Muscle layer of duodenum (tissue), 2 donors: ENCODE measurements at regions not wholly inside any gene's neighbourhood (a gene's known extent, or its start where the extent isn't known, plus 50 kb on each side); places are given as distances from the start of the nearest gene placed in this dataset.

Experiments used
- H3K27ac ChIP-seq: one replicate; pipeline ENCODE4 v1.7.0; 2013; ENCODE audit warnings: mild to moderate bottlenecking, low read length
- H3K27me3 ChIP-seq: one replicate; pipeline ENCODE4 v1.7.0; 2013; ENCODE audit warnings: low read depth, mild to moderate bottlenecking, control low read depth, low read length
- H3K36me3 ChIP-seq, 2 donors: one replicate each; pipeline ENCODE4 v1.7.0; 2013; ENCODE audit warnings: low read length in 2 of 2, control low read depth in 1 of 2, mild to moderate bottlenecking in 1 of 2; ENCODE audit not compliant: insufficient read depth in 2 of 2, control insufficient read depth in 1 of 2
- H3K4me1 ChIP-seq, 2 donors: one replicate each; pipeline ENCODE4 v1.7.0; 2013; ENCODE audit warnings: low read length in 2 of 2, mild to moderate bottlenecking in 2 of 2, control low read depth in 1 of 2, moderate library complexity in 1 of 2; ENCODE audit not compliant: insufficient read depth in 2 of 2, control insufficient read depth in 1 of 2
- H3K4me3 ChIP-seq, 2 donors: one replicate each; pipeline ENCODE4 v1.7.0; 2013; ENCODE audit warnings: low read length in 2 of 2, low read depth in 1 of 2, mild to moderate bottlenecking in 1 of 2
- H3K9me3 ChIP-seq, 2 donors: one replicate each; pipeline ENCODE4 v1.7.0; 2013; ENCODE audit warnings: low read length in 2 of 2, control low read depth in 1 of 2, mild to moderate bottlenecking in 1 of 2; ENCODE audit not compliant: control insufficient read depth in 1 of 2
- donor health status: healthy.

DNA sequence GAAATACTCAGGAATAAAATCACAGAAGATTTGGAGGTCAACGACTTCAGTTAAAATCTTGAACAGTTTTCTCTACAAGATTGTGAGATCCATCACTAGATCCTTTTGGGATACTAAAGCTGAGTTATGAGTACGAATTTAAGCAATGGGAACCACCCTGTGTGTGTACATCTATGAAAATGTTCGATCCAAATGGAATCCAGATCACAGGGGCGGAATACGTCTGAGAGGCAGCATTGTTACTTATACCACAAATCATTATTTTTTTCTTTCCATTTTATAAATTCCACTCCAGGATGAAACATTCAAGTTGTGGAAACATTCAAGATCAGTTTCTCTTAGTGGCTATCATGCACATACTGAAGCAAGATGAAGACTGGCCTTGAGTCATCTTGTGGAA lies 239.3 kb upstream of the PAPPA start:
- no peaks in the 10 kb centered on the region for H3K9me3 ChIP-seq
- H3K27me3 ChIP-seq = no peaks in the 10 kb centered on the region

DNA sequence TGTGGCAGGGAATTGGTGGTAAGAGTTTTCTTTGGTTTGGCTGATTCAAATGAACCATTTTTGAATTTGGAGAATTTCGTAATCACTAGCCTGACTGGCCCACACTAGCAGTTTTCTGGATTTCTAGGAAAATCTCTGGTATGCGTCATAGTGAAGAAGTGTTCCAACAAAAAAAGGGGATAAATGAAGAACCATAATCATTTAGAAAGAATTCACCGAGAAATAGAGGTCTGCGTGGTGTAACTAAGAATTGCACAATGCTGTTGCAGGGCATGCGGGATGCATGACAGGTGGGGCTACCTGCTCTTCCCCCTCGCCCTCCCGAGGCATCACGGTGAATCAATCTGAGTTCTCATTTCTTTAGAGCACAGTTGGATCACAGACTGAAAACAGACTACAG lies 232.3 kb upstream of the PAPPA start:
- no peak overlapping the region for H3K4me3 ChIP-seq
- no peaks in the 10 kb centered on the region for H3K9me3 ChIP-seq
- H3K36me3 ChIP-seq = no peaks in the 10 kb centered on the region
- H3K4me1 ChIP-seq = peaks cover 0 to 7% of the 10 kb centered on the region in 2 donors
- no peaks in the 10 kb centered on the region for H3K27me3 ChIP-seq
- H3K27ac ChIP-seq = no peak overlapping the region

More for the DNA sequence above, 239.3 kb upstream of the PAPPA start:
- Histone ChIP-seq H3K36me3 (no peaks in the 10 kb centered on the region), H3K4me1 (no peaks in the 10 kb centered on the region), H3K4me3 (no peak overlapping the region), H3K27ac (no peak overlapping the region)

DNA sequence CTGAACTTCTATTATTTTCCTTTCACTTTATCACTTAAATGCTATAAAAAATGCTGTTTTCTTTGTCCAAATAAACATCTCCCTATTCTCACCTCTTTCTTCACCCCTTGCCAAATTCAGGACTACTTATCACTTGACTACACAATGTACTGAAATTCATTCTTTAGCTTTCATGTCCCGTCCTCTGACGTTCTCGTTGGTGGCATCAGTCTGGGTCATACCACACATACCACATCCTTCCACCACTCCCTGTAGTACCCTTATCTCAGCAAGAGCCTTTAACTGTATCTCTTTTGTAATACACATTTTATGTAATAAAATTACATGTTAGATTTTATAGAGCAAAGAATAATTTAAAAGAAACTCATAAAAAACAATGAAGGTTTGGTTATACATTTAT lies 231.1 kb upstream of the PAPPA start:
- Histone ChIP-seq H3K27me3 (no peaks in the 10 kb centered on the region), H3K27ac (no peak overlapping the region), H3K4me1 (peaks cover 0 to 7% of the 10 kb centered on the region in 2 donors), H3K36me3 (no peaks in the 10 kb centered on the region), H3K9me3 (no peaks in the 10 kb centered on the region), H3K4me3 (no peak overlapping the region)

DNA sequence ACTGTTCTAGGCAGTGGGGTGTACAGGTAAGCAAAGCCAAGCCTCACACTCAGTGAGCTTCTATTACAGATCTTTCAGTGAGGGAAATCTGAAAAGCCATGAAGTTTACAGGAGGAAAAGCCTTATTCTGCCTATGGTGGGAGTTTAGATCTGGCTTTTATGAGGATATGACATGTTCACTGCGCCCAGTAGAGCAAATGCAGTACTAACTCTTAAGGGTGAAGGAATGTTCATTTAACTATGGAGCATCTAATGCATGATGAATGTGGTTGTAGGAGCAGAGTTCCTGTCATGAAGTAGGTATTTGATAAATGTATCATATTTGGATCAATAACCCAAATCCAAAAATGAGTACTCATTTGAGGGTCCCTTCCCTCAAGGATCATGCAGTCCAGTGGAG lies 230.2 kb upstream of the PAPPA start:
- Histone ChIP-seq H3K4me1 (peaks cover 0 to 7% of the 10 kb centered on the region in 2 donors), H3K9me3 (no peaks in the 10 kb centered on the region), H3K36me3 (no peaks in the 10 kb centered on the region), H3K27ac (no peak overlapping the region), H3K27me3 (no peaks in the 10 kb centered on the region), H3K4me3 (no peak overlapping the region)

DNA sequence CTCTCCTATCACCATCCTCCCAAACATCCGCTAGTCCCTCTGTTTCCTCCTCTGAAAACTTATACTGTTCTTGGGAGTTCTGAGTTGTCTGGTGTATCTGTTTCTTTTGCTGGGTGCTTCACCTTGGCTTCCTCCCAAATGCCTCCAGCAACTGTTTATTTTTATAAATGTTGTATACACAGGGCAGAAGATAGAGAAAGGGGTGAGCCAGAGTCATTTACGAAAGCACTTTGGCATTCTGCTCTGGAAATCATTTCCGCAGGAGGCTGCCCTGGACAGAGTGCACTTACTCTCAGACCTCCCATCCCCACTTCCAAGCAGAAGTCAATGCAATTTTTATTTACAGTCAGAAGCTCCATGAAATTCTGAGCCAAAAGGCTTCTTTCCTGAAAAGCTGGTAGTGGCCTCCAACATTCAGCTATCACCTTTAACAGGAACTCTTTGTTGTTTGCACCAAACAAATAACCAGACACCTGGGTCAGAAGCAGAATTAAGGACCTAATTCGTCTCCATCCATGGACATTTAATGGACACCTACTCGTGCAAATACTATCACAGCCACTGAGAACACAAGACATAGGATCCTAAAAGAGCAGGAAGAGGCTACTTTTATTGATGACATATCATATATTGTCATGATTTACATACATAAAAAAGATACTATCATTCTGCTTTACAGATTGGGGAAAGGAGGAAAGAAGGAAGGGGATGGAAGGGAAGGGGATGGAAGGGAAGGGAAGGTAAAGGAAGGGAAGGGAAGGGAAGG lies 229.5 kb upstream of the PAPPA start:
- Histone ChIP-seq H3K4me1 (peaks cover 0 to 7% of the 10 kb centered on the region in 2 donors), H3K9me3 (no peaks in the 10 kb centered on the region), H3K36me3 (no peaks in the 10 kb centered on the region), H3K4me3 (no peak overlapping the region), H3K27ac (peak overlapping the region; percentile 37), H3K27me3 (no peaks in the 10 kb centered on the region)

DNA sequence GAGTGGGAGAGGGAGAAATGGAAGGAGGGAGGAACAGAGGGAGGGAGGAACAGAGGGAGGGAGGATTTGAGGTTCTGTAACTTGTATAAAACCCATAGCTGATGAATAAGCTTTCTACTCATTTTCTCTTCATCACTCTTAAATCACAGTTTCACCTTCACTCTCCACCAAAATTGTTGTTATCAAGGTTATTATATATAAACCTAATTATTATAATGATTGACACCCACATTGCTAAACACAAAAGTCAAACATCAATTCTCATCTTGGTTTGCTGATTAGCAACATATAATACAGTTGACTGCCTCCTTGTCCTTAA lies 229.0 kb upstream of the PAPPA start:
- H3K27ac ChIP-seq = peak overlapping the region; percentile 37
- no peaks in the 10 kb centered on the region for H3K36me3 ChIP-seq
- no peaks in the 10 kb centered on the region for H3K27me3 ChIP-seq
- no peak overlapping the region for H3K4me3 ChIP-seq
- peaks cover 0 to 7% of the 10 kb centered on the region in 2 donors for H3K4me1 ChIP-seq
- H3K9me3 ChIP-seq = no peaks in the 10 kb centered on the region

DNA sequence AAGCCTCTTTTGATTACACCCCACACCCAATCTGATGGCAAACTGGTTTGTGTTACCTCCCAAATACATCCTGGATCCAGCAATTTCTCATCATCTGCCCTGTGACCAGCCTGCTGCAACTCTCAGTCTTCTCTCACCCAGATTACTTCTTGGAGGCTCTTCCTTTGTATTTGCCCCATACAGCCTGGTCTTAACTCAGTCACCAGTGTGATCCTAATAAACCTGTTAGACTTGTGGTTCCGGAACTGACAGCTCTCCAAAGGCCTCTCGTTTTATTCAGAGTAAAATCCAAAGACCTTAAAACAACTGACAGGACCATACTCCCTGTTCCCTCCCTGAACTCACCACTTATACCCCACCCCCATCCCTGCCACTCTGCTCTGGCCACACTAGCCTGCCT lies 228.2 kb upstream of the PAPPA start:
- H3K27ac ChIP-seq = no peak overlapping the region
- H3K4me1 ChIP-seq = peaks cover 0 to 7% of the 10 kb centered on the region in 2 donors
- no peak overlapping the region for H3K4me3 ChIP-seq
- H3K27me3 ChIP-seq = no peaks in the 10 kb centered on the region
- no peaks in the 10 kb centered on the region for H3K9me3 ChIP-seq
- no peaks in the 10 kb centered on the region for H3K36me3 ChIP-seq

DNA sequence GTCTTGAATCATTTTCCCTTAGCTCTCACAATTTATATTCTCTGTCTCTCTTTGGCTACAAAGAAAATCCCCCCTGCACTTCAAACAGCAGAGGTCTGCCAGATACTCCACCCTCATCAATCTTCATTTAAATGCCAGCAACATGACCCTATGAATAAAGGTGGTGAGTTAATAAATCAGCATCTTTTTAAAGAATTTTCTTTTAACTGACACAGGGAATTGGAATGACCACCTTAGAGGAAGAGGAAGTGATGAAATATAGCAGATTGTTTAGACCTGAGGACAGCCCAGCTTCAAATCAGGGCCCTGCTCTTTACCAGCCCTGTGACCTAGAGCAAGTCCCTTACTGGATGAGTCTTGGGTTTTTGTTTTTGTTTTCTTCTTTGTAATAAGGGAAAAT lies 223.1 kb upstream of the PAPPA start:
- no peaks in the 10 kb centered on the region for H3K4me1 ChIP-seq
- no peak overlapping the region for H3K27ac ChIP-seq
- H3K27me3 ChIP-seq = no peaks in the 10 kb centered on the region
- no peaks in the 10 kb centered on the region for H3K9me3 ChIP-seq
- no peak overlapping the region for H3K4me3 ChIP-seq
- H3K36me3 ChIP-seq = no peaks in the 10 kb centered on the region

DNA sequence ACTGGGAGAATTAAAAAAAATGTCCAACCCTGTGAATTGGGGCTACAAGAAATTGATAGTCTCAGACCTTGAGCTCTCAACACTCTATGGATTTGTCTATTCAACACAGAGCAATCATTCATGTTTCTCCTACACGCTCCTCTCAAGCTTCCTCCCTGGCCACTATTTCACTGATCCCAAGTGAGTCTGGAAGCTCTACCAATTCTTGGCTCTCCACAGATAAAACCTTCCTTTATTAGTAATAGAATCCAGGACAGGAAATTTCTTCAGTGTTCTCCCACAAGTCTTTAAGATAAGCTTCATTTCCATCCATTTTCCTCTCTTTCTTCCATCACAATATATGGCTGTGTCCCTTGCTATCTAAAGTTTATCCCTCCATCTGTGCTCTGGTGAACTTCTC lies 215.1 kb upstream of the PAPPA start:
- Histone ChIP-seq H3K4me3 (no peak overlapping the region), H3K27ac (no peak overlapping the region), H3K9me3 (no peaks in the 10 kb centered on the region), H3K27me3 (no peaks in the 10 kb centered on the region), H3K4me1 (no peaks in the 10 kb centered on the region), H3K36me3 (peaks cover 0 to 2% of the 10 kb centered on the region in 2 donors)

DNA sequence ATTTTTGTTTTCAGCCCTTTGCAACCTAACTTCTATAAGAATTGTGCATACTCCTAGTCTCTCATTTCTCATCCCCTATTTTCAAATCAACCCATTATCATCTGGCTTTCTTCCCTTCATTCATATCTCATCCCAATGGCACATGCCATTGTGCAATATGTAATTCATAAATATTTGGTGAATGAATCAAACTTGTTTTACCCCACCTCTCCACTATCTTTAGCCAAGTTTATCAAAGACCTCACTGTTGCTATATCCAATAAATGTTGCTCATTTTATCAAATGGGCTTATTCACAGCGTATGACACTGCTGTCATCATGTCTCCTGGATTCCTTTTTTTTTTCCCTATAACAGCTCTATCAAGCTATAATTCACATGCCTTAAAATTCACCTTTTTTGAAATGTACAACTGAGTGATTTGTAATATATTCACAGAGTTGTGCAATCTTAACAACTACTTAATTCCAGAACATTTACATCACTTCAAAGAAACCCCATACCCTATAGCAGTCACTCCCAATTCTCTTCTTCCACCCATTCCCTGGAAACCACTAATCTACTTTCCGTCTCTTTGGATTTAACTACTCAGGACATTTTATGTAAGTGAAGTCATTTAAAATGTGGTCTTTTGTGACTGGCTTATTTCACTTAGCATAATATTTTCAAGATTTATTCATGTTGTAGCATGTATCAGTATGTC lies 214.4 kb upstream of the PAPPA start:
- Histone ChIP-seq H3K4me3 (no peak overlapping the region), H3K27ac (no peak overlapping the region), H3K27me3 (no peaks in the 10 kb centered on the region), H3K4me1 (no peaks in the 10 kb centered on the region), H3K9me3 (no peaks in the 10 kb centered on the region), H3K36me3 (peaks cover 0 to 9% of the 10 kb centered on the region in 2 donors)

DNA sequence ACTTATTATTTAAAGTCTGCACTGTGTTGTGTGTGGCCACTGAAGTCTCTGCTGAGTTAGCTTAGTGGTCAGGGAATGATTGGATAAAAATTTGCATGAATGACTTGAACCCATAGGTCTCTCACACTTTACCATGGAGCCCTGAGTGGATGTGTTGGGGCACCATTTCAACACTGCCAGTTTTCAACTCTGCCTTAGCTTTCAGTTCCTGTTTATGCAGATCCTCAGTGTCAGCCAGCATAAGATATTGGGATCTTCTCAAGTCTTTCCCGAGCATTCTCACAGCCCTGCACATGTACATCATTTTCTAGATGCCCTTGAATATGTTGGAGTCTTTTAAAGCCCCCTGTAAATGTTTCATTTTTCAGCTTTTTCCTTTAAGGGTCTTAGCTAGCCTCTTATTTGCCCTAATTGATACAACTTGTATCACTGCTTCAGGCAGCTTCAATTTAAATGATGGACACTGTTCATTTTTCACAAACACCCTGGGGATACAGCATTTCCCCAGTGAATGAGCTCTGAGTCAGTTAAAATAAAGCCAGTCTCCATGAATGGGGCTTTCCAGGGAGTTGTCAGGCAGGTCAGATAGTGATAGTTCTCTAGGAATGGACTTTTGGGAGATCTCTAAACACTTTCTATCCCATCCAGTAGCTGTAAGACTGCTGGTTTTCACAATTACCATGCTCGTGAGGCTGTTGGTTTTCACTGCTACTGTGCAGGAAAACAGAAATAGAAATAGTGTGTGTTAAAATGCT lies 211.9 kb upstream of the PAPPA start:
- no peaks in the 10 kb centered on the region for H3K27me3 ChIP-seq

More for the DNA sequence above, 211.9 kb upstream of the PAPPA start:
- H3K36me3 ChIP-seq = peaks cover 0 to 14% of the 10 kb centered on the region in 2 donors
- H3K27ac ChIP-seq = no peak overlapping the region
- H3K9me3 ChIP-seq = no peaks in the 10 kb centered on the region
- H3K4me1 ChIP-seq = peaks cover 0 to 3% of the 10 kb centered on the region in 2 donors
- H3K4me3 ChIP-seq = no peak overlapping the region
